ENCODE measurements at regions not wholly inside any gene's neighbourhood (a gene's known extent, or its start where the extent isn't known, plus 50 kb on each side); places are given as distances from the start of the nearest gene placed in this dataset.
"Not testable (repeated sequence)": the region's sequence is repeated elsewhere in the genome, so short reads cannot be mapped to it uniquely, and the experiment has no call there.

DNA sequence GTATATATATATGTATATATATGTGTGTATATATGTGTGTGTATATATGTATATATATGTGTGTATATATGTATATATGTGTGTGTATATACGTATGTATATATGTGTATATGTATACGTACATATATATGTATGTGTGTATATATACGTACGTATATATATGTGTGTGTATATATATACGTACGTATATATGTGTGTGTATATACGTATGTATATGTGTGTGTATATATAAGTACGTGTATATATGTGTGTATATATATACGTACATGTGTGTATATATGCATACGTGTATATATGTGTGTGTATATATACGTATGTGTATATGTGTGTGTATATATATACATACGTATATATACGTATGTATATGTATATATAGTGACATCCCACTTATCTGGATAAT lies 154.4 kb downstream of the CDRT15L2 start:
- Histone ChIP-seq H3K4me1 (ENCODE audit: control insufficient read depth in 2 of 2, insufficient read depth in 2 of 2, low read length in 2 of 2) (no peaks in the 10 kb centered on the region), H3K9me3 (ENCODE audit: control insufficient read depth in 2 of 2, low read length in 2 of 2) (no peaks in the 10 kb centered on the region), H3K27me3 (ENCODE audit: control insufficient read depth in 2 of 2, insufficient read depth in 2 of 2, low read length in 2 of 2) (no peaks in the 10 kb centered on the region), H3K9ac (ENCODE audit: low read depth in 1 of 2, low read length in 2 of 2) (no peak overlapping the region), H3K4me3 (ENCODE audit: low read length in 2 of 2) (no peak overlapping the region), H3K27ac (ENCODE audit: low read depth in 2 of 2, low read length in 2 of 2) (no peak overlapping the region), H3K36me3 (ENCODE audit: control insufficient read depth in 2 of 2, insufficient read depth in 2 of 2, low read length in 2 of 2) (no peaks in the 10 kb centered on the region)

DNA sequence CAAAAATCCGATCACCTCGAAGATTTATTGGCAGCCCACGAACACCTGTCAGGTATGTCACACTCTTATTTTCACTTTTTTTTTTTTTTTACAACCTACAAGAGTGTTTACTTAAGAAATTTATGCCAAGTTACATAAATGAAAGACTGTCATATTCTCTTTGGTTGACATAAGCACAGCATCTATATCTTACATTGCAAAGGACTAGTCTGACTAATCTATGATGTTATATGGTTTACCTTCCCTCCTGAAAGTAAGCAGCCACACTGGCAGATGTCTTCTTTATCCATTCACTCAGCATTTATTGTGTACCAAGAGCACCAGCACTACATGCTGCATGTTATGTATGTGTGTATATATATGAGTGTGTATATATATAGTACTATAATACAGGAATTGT lies 156.3 kb downstream of the CDRT15L2 start:
- Histone ChIP-seq H3K4me1 (ENCODE audit: control insufficient read depth in 2 of 2, insufficient read depth in 2 of 2, low read length in 2 of 2) (no peaks in the 10 kb centered on the region), H3K4me3 (ENCODE audit: low read length in 2 of 2) (no peak overlapping the region), H3K9ac (ENCODE audit: low read depth in 1 of 2, low read length in 2 of 2) (no peak overlapping the region), H3K9me3 (ENCODE audit: control insufficient read depth in 2 of 2, low read length in 2 of 2) (no peaks in the 10 kb centered on the region), H3K27ac (ENCODE audit: low read depth in 2 of 2, low read length in 2 of 2) (no peak overlapping the region), H3K36me3 (ENCODE audit: control insufficient read depth in 2 of 2, insufficient read depth in 2 of 2, low read length in 2 of 2) (no peaks in the 10 kb centered on the region), H3K27me3 (ENCODE audit: control insufficient read depth in 2 of 2, insufficient read depth in 2 of 2, low read length in 2 of 2) (no peaks in the 10 kb centered on the region)

DNA sequence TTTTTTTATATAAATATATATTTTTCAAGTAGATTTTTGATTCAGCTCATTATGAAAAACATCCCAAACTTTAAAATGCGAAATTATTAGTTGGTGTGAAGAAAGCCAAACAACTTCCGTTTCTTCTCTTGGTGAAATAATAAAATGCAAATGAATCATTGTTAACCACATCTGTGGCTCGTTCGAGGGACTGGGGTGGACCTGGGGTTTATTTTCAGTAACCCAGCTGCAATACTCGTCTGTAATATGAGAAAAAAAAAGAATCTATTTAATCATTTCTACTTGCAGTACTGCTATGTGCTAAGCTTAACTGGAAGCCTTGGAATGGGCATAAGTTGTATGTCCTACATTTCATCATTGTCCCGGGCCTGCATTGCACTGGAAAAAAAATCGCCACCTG lies 158.1 kb downstream of the CDRT15L2 start:
- H3K36me3 ChIP-seq (ENCODE audit: control insufficient read depth in 2 of 2, insufficient read depth in 2 of 2, low read length in 2 of 2); H3K27ac ChIP-seq (ENCODE audit: low read depth in 2 of 2, low read length in 2 of 2); H3K4me1 ChIP-seq (ENCODE audit: control insufficient read depth in 2 of 2, insufficient read depth in 2 of 2, low read length in 2 of 2); H3K9me3 ChIP-seq (ENCODE audit: control insufficient read depth in 2 of 2, low read length in 2 of 2); H3K9ac ChIP-seq (ENCODE audit: low read depth in 1 of 2, low read length in 2 of 2); H3K27me3 ChIP-seq (ENCODE audit: control insufficient read depth in 2 of 2, insufficient read depth in 2 of 2, low read length in 2 of 2); H3K4me3 ChIP-seq (ENCODE audit: low read length in 2 of 2): not testable (repeated sequence)

DNA sequence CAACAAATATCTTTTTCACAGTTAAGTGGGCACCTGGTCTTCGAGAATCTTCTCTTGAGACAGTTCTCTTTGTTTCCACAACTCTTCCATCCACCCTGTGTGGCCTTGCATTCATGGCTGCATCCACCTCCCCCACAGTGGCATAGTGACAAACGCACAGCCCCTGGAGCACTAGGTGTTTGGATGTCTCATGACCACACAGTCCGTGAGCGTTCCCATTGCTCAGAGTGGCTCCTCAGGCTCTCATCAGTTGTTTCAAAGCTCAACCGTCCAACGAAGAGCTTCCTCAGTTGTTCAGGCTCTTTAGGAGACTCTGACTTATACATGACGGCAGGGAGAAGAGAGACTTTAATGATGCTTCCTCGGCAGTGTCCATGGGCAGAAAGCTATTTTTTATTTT lies 191.6 kb downstream of the CDRT15L2 start:
- no peaks in the 10 kb centered on the region for H3K4me1 ChIP-seq (ENCODE audit: control insufficient read depth in 2 of 2, insufficient read depth in 2 of 2, low read length in 2 of 2)
- H3K27ac ChIP-seq (ENCODE audit: low read depth in 2 of 2, low read length in 2 of 2): no peak overlapping the region
- H3K9ac ChIP-seq (ENCODE audit: low read depth in 1 of 2, low read length in 2 of 2): no peak overlapping the region
- H3K36me3 ChIP-seq (ENCODE audit: control insufficient read depth in 2 of 2, insufficient read depth in 2 of 2, low read length in 2 of 2): no peaks in the 10 kb centered on the region
- H3K9me3 ChIP-seq (ENCODE audit: control insufficient read depth in 2 of 2, low read length in 2 of 2): no peaks in the 10 kb centered on the region
- H3K27me3 ChIP-seq (ENCODE audit: control insufficient read depth in 2 of 2, insufficient read depth in 2 of 2, low read length in 2 of 2): no peaks in the 10 kb centered on the region
- H3K4me3 ChIP-seq (ENCODE audit: low read length in 2 of 2): no peak overlapping the region

DNA sequence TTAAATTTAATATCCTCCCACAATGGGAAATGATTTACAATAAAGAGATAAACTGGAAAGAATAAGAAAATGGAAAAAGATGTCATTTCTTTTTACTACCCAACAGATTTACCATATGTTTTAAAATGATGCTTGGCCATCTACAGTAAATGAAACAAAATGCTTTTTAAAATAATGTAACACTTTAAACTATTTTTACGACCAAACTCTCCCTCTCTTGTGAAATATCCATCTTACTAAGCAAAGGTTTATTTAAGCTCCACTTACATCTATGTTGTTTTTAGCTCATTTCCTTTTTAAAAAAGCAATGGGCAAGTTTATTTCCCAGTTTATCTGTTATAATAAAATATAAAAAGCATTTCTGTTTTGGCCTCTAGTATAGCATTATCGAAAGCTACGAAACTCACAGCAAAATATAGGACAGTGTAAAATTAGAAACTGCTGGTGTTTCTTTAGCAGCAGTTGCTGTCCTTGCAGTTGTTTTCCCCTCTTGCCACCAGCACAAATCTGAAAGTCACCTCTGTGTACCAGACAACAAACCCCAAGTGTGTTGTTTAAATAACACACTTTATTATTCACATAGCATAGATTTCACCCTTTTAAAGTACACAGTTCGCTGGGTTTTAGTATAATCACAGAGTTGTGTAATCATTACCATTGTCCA lies 195.1 kb downstream of the CDRT15L2 start:
- no peaks in the 10 kb centered on the region for H3K9me3 ChIP-seq (ENCODE audit: control insufficient read depth in 2 of 2, low read length in 2 of 2)
- H3K27me3 ChIP-seq (ENCODE audit: control insufficient read depth in 2 of 2, insufficient read depth in 2 of 2, low read length in 2 of 2): no peaks in the 10 kb centered on the region
- no peaks in the 10 kb centered on the region for H3K4me1 ChIP-seq (ENCODE audit: control insufficient read depth in 2 of 2, insufficient read depth in 2 of 2, low read length in 2 of 2)
- no peak overlapping the region for H3K4me3 ChIP-seq (ENCODE audit: low read length in 2 of 2)
- H3K27ac ChIP-seq (ENCODE audit: low read depth in 2 of 2, low read length in 2 of 2): no peak overlapping the region
- H3K36me3 ChIP-seq (ENCODE audit: control insufficient read depth in 2 of 2, insufficient read depth in 2 of 2, low read length in 2 of 2): no peaks in the 10 kb centered on the region
- H3K9ac ChIP-seq (ENCODE audit: low read depth in 1 of 2, low read length in 2 of 2): no peak overlapping the region

DNA sequence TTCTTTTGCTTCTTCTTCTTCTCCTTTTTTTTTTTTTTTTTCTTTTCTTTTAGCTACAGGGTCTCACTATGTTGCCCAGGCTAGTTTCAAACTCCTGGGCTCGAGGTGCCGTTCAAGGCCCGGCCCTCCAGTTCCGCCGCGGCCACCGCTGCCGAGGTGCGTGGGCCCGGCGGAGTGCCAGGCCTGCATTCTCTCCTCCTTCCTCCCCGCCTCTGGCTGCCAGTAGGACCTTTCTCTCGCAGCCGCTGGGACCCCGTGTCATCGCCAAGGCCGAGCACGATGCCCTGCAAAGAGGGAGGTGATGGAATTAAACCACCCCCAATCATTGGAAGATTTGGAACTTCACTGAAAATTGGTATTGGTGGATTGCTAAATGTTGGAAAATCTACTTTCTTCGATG lies 195.8 kb downstream of the CDRT15L2 start:
- H3K4me3 ChIP-seq (ENCODE audit: low read length in 2 of 2): no peak overlapping the region
- H3K9ac ChIP-seq (ENCODE audit: low read depth in 1 of 2, low read length in 2 of 2): no peak overlapping the region
- H3K27ac ChIP-seq (ENCODE audit: low read depth in 2 of 2, low read length in 2 of 2): no peak overlapping the region
- no peaks in the 10 kb centered on the region for H3K4me1 ChIP-seq (ENCODE audit: control insufficient read depth in 2 of 2, insufficient read depth in 2 of 2, low read length in 2 of 2)
- H3K27me3 ChIP-seq (ENCODE audit: control insufficient read depth in 2 of 2, insufficient read depth in 2 of 2, low read length in 2 of 2): no peaks in the 10 kb centered on the region
- no peaks in the 10 kb centered on the region for H3K36me3 ChIP-seq (ENCODE audit: control insufficient read depth in 2 of 2, insufficient read depth in 2 of 2, low read length in 2 of 2)
- no peaks in the 10 kb centered on the region for H3K9me3 ChIP-seq (ENCODE audit: control insufficient read depth in 2 of 2, low read length in 2 of 2)

DNA sequence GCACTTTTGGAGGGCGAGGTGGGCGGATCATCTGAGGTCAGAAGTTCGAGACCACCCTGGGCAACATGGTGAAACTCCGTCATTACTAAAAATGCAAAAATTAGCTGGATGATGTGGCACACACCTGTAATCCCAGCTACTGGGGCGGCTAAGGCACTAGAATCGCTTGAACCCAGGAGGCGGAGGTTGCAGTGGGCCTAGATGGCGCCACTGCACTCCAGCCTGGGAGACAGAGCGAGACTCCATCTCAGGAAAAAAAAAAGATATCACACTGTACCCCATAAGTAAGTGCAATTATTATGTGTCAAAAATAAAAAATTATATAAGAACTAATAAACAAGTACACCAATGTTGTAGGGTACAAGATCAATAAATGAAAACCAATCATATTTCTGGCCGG lies 200.0 kb downstream of the CDRT15L2 start:
- no peaks in the 10 kb centered on the region for H3K36me3 ChIP-seq (ENCODE audit: control insufficient read depth in 2 of 2, insufficient read depth in 2 of 2, low read length in 2 of 2)
- no peaks in the 10 kb centered on the region for H3K27me3 ChIP-seq (ENCODE audit: control insufficient read depth in 2 of 2, insufficient read depth in 2 of 2, low read length in 2 of 2)
- no peak overlapping the region for H3K27ac ChIP-seq (ENCODE audit: low read depth in 2 of 2, low read length in 2 of 2)
- H3K4me1 ChIP-seq (ENCODE audit: control insufficient read depth in 2 of 2, insufficient read depth in 2 of 2, low read length in 2 of 2): no peaks in the 10 kb centered on the region
- H3K9ac ChIP-seq (ENCODE audit: low read depth in 1 of 2, low read length in 2 of 2): no peak overlapping the region
- no peak overlapping the region for H3K4me3 ChIP-seq (ENCODE audit: low read length in 2 of 2)
- H3K9me3 ChIP-seq (ENCODE audit: control insufficient read depth in 2 of 2, low read length in 2 of 2): no peaks in the 10 kb centered on the region

DNA sequence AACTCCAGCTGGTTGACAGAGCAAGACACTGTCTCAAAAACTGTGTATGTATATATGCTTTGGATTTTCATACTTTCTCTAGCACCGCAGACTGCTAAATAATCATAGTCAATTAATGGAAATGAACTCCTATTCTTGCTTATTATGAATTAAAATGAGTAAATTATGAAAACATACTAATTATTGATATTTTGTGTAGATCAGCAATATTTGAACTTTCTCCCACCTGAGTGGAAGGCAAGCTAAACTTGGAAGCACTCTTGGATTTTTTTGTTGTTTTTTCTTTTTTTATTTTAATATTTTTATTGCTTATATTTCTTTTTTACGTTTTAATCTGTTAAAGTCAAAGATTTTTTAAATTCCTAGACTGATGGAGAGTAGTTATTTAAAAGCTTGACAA lies 201.7 kb downstream of the CDRT15L2 start:
- Histone ChIP-seq H3K36me3 (ENCODE audit: control insufficient read depth in 2 of 2, insufficient read depth in 2 of 2, low read length in 2 of 2) (no peaks in the 10 kb centered on the region), H3K27ac (ENCODE audit: low read depth in 2 of 2, low read length in 2 of 2) (no peak overlapping the region), H3K27me3 (ENCODE audit: control insufficient read depth in 2 of 2, insufficient read depth in 2 of 2, low read length in 2 of 2) (no peaks in the 10 kb centered on the region), H3K4me3 (ENCODE audit: low read length in 2 of 2) (no peak overlapping the region), H3K9ac (ENCODE audit: low read depth in 1 of 2, low read length in 2 of 2) (no peak overlapping the region), H3K4me1 (ENCODE audit: control insufficient read depth in 2 of 2, insufficient read depth in 2 of 2, low read length in 2 of 2) (no peaks in the 10 kb centered on the region), H3K9me3 (ENCODE audit: control insufficient read depth in 2 of 2, low read length in 2 of 2) (no peaks in the 10 kb centered on the region)

DNA sequence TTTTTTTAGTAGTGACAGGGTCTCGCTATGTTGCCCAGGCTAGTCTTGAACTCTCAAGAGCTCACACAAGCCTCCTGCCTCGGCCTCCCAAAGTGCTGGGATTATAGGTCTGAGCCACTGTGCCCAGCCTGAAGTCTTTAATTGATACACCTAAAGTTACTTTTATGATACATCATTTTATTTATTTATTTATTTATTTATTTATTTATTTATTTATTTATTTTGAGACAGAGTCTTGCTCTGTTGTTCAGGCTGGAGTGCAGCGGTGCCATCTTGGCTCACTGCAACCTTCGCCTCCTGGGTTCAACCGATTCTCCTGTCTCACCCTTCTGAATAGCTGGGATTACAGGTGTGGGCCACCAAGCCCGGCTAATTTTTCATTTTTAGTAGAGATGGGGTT lies 202.3 kb downstream of the CDRT15L2 start:
- H3K4me1 ChIP-seq (ENCODE audit: control insufficient read depth in 2 of 2, insufficient read depth in 2 of 2, low read length in 2 of 2); H3K27me3 ChIP-seq (ENCODE audit: control insufficient read depth in 2 of 2, insufficient read depth in 2 of 2, low read length in 2 of 2); H3K9me3 ChIP-seq (ENCODE audit: control insufficient read depth in 2 of 2, low read length in 2 of 2); H3K36me3 ChIP-seq (ENCODE audit: control insufficient read depth in 2 of 2, insufficient read depth in 2 of 2, low read length in 2 of 2); H3K9ac ChIP-seq (ENCODE audit: low read depth in 1 of 2, low read length in 2 of 2); H3K27ac ChIP-seq (ENCODE audit: low read depth in 2 of 2, low read length in 2 of 2); H3K4me3 ChIP-seq (ENCODE audit: low read length in 2 of 2): not testable (repeated sequence)

DNA sequence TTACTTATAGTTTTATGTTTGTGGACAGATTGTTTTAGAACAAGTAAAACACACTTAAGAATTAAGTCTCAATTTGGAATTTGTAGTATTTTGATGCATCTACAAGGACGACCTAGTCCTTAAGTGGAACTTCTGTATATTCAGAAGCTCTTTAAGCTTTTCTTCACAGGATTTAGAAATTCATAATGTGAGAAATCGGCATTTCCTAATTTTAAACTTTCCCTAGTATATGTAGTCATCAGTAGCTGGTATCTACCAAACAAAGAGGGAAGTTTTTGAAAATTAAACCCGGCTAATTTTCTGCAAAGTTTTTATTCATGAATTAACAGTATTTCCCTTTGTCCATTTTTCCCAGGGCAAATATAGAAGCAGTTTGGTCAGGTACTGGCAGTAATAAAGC lies 203.6 kb downstream of the CDRT15L2 start:
- Histone ChIP-seq H3K36me3 (ENCODE audit: control insufficient read depth in 2 of 2, insufficient read depth in 2 of 2, low read length in 2 of 2) (no peaks in the 10 kb centered on the region), H3K9ac (ENCODE audit: low read depth in 1 of 2, low read length in 2 of 2) (no peak overlapping the region), H3K4me1 (ENCODE audit: control insufficient read depth in 2 of 2, insufficient read depth in 2 of 2, low read length in 2 of 2) (no peaks in the 10 kb centered on the region), H3K4me3 (ENCODE audit: low read length in 2 of 2) (no peak overlapping the region), H3K27ac (ENCODE audit: low read depth in 2 of 2, low read length in 2 of 2) (no peak overlapping the region), H3K9me3 (ENCODE audit: control insufficient read depth in 2 of 2, low read length in 2 of 2) (no peaks in the 10 kb centered on the region), H3K27me3 (ENCODE audit: control insufficient read depth in 2 of 2, insufficient read depth in 2 of 2, low read length in 2 of 2) (no peaks in the 10 kb centered on the region)

DNA sequence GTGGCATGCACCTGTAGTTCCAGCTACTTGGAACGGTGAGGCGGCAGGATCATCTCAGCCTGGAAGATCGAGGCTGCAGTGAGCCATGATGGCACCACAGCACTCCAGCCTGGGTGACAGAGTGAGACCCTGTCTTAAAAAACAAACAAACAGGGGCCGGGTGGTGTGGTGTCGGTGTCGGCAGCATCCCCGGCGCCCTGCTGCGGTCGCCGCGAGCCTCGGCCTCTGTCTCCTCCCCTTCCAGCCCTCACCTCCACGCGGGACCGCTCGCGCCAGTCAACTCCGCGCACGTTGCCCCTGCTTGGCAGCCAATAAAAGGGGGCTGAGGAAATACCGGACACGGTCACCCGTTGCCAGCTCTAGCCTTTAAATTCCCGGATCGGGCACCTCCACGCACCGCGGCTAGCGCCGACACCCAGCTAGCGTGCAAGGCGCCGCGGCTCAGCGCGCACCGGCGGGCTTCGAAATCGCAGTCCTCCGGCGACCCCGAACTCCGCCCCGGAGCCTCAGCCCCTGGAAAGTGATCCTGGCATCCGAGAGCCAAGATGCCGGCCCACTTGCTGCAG lies 204.7 kb downstream of the CDRT15L2 start:
- no peak overlapping the region for H3K4me3 ChIP-seq (ENCODE audit: low read length in 2 of 2)
- no peaks in the 10 kb centered on the region for H3K36me3 ChIP-seq (ENCODE audit: control insufficient read depth in 2 of 2, insufficient read depth in 2 of 2, low read length in 2 of 2)
- H3K9me3 ChIP-seq (ENCODE audit: control insufficient read depth in 2 of 2, low read length in 2 of 2): no peaks in the 10 kb centered on the region
- H3K4me1 ChIP-seq (ENCODE audit: control insufficient read depth in 2 of 2, insufficient read depth in 2 of 2, low read length in 2 of 2): no peaks in the 10 kb centered on the region
- H3K27me3 ChIP-seq (ENCODE audit: control insufficient read depth in 2 of 2, insufficient read depth in 2 of 2, low read length in 2 of 2): no peaks in the 10 kb centered on the region
- H3K9ac ChIP-seq (ENCODE audit: low read depth in 1 of 2, low read length in 2 of 2): no peak overlapping the region
- H3K27ac ChIP-seq (ENCODE audit: low read depth in 2 of 2, low read length in 2 of 2): no peak overlapping the region
